Neural cell (in vitro differentiated cells): ENCODE measurements at regions not wholly inside any gene's neighbourhood (a gene's known extent, or its start where the extent isn't known, plus 50 kb on each side); places are given as distances from the start of the nearest gene placed in this dataset.

Experiments used
- H2AFZ ChIP-seq: fragments of 200-600, 300-800 bp; sonication (generic), shearing (Covaris generic); 2 replicates; pipeline ENCODE4 v1.6.0; 2014; ENCODE audit warnings: low read depth, mild to moderate bottlenecking, antibody characterized with exemption, low read length, moderate library complexity
- H3F3A ChIP-seq: fragments of 200-600 bp; shearing (Covaris generic); 2 replicates; pipeline ENCODE4 v1.6.1; 2016; ENCODE audit warnings: mild to moderate bottlenecking, moderate library complexity, mixed read lengths, antibody characterized with exemption, low read length; ENCODE audit not compliant: insufficient read depth, poor library complexity, severe bottlenecking
- H3K27ac ChIP-seq: fragments of 200-600, 300-800 bp; sonication (generic), shearing (Covaris generic); 2 replicates; pipeline ENCODE4 v1.5.1; 2014; ENCODE audit warnings: mild to moderate bottlenecking, low read length, moderate library complexity
- H3K27me3 ChIP-seq: fragments of 300-800, 200-600 bp; sonication (generic), shearing (Covaris generic); 2 replicates; pipeline ENCODE4 v1.6.0; 2014; ENCODE audit warnings: mild to moderate bottlenecking, low read depth, low read length, moderate library complexity; ENCODE audit not compliant: insufficient read depth
- H3K36me3 ChIP-seq: fragments of 300-800, 200-600 bp; sonication (generic), shearing (Covaris generic); 2 replicates; pipeline ENCODE4 v1.5.1; 2014; ENCODE audit warnings: mild to moderate bottlenecking, antibody characterized with exemption, low read length, moderate library complexity; ENCODE audit not compliant: insufficient read depth
- H3K4me2 ChIP-seq: fragments of 300-800, 200-600 bp; sonication (generic), shearing (Covaris generic); 2 replicates; pipeline ENCODE4 v1.6.0; 2014; ENCODE audit warnings: mild to moderate bottlenecking, low read length
- H3K4me3 ChIP-seq: fragments of 300-800, 200-600 bp; sonication (generic), shearing (Covaris generic); 2 replicates; pipeline ENCODE4 v1.5.1; 2014; ENCODE audit warnings: mild to moderate bottlenecking, low read length, moderate library complexity
- H3K79me2 ChIP-seq: fragments of 200-600 bp; shearing (Covaris generic); replicated peaks from 2 replicates; pipeline ENCODE4 v1.6.0; 2014; ENCODE audit warnings: mild to moderate bottlenecking, low read length, moderate library complexity; ENCODE audit not compliant: insufficient read depth
- H3K9ac ChIP-seq: fragments of 300-800, 200-600 bp; sonication (generic), shearing (Covaris generic); 2 replicates; pipeline ENCODE4 v1.6.1; 2016; ENCODE audit warnings: mild to moderate bottlenecking, low read length, mixed read lengths
- H3K9me2 ChIP-seq: fragments of 200-600 bp; shearing (Covaris generic); 2 replicates; pipeline ENCODE4 v1.6.1; 2016; ENCODE audit warnings: mild to moderate bottlenecking, low read length, mixed read lengths; ENCODE audit not compliant: insufficient read depth
- H3K9me3 ChIP-seq: fragments of 200-600, 300-800 bp; sonication (generic), shearing (Covaris generic); 2 replicates; pipeline ENCODE4 v1.6.1; 2016; ENCODE audit warnings: mild to moderate bottlenecking, mixed run types, low read length, moderate library complexity, mixed read lengths
- H4K20me1 ChIP-seq: fragments of 200-600 bp; shearing (Covaris generic); 2 replicates; pipeline ENCODE4 v1.6.1; 2016; ENCODE audit warnings: mild to moderate bottlenecking, mixed run types; ENCODE audit not compliant: insufficient read depth
- EP300 ChIP-seq: fragments of 450-650 bp; conservative IDR thresholded peaks from 2 replicates; pipeline ENCODE4 v1.6.1; 2014; ENCODE audit warnings: antibody characterized with exemption, mild to moderate bottlenecking, moderate library complexity; ENCODE audit not compliant: poor library complexity, severe bottlenecking
- EZH2 ChIP-seq: fragments of 200-600, 300-800 bp; shearing (Covaris generic), sonication (generic); IDR thresholded peaks from 2 replicates; pipeline ENCODE4 v1.6.1; 2014; ENCODE audit warnings: antibody characterized with exemption, low read length, borderline replicate concordance, mild to moderate bottlenecking; ENCODE audit not compliant: insufficient read depth, poor library complexity, severe bottlenecking
- MXI1 ChIP-seq: fragments of 450-650 bp; conservative IDR thresholded peaks from 2 replicates; pipeline ENCODE4 v1.6.1; 2014; ENCODE audit warnings: antibody characterized with exemption, mild to moderate bottlenecking; ENCODE audit not compliant: poor library complexity, severe bottlenecking
- POLR2AphosphoS5 ChIP-seq: IDR thresholded peaks from 2 replicates; pipeline ENCODE4 v1.6.1; 2012
- RAD21 ChIP-seq: fragments of 450-650 bp; conservative IDR thresholded peaks from 2 replicates; pipeline ENCODE4 v1.6.1; 2014; ENCODE audit warnings: antibody characterized with exemption, mild to moderate bottlenecking, moderate library complexity
- SMC3 ChIP-seq: fragments of 450-650 bp; conservative IDR thresholded peaks from 2 replicates; pipeline ENCODE4 v1.6.1; 2014; ENCODE audit warnings: antibody characterized with exemption, mild to moderate bottlenecking, moderate library complexity; ENCODE audit not compliant: poor library complexity
- TAF1 ChIP-seq: IDR thresholded peaks from 2 replicates; pipeline ENCODE4 v1.6.1; 2012; ENCODE audit warnings: low read depth
- TF ChIP-seq, protein P1 (sequence below): fragments of 450-650 bp; IDR thresholded peaks from 2 replicates; pipeline ENCODE4 v1.5.1; 2014; ENCODE audit warnings: antibody characterized with exemption, mild to moderate bottlenecking, moderate library complexity; ENCODE audit not compliant: poor library complexity, severe bottlenecking
- TF ChIP-seq, protein P2 (sequence below): IDR thresholded peaks from 2 replicates; pipeline ENCODE4 v1.6.1; 2012; ENCODE audit warnings: borderline replicate concordance

DNA sequence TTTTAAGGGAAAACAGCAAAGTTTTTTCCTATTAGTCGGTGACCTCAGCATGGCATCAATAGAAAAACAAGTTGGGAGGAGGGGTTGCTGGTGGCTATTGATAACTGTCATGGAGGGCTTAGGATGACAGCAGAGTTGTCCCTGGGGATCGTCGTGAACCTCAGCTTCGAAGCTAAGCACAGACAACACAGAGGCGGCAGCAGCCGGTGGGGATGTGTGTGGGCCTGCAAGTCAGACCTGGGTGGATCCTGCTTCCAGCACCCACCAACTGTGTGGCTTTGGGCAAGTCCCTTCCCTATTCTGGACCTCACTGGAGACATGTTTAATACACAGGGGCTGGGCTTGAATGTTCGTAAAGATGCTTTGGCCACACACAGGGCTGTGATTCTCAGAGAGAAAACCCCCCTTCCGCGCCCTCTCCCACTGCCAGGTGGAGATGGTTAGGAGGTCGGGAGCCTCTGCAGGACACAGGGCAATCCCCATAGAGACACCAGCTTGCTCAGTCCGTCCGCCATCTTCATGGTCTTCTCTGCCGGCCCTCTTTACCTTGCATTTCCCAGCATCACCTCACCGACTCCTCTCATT lies 83.1 kb upstream of the TOX2 start:
- Histone ChIP-seq H2AFZ (no peak overlapping the region), H3K4me2 (no peak overlapping the region), H3K36me3 (no peaks in the 10 kb centered on the region), H3F3A (no peaks in the 10 kb centered on the region), H3K27me3 (no peaks in the 10 kb centered on the region), H3K9ac (no peak overlapping the region), H3K4me3 (no peak overlapping the region), H4K20me1 (no peaks in the 10 kb centered on the region), H3K27ac (no peak overlapping the region), H3K9me2 (no peaks in the 10 kb centered on the region), H3K9me3 (no peaks in the 10 kb centered on the region), H3K79me2 (no peaks in the 10 kb centered on the region)
- TF ChIP-seq POLR2AphosphoS5 (no peak), EP300 (no peak), EZH2 (no peak)

DNA sequence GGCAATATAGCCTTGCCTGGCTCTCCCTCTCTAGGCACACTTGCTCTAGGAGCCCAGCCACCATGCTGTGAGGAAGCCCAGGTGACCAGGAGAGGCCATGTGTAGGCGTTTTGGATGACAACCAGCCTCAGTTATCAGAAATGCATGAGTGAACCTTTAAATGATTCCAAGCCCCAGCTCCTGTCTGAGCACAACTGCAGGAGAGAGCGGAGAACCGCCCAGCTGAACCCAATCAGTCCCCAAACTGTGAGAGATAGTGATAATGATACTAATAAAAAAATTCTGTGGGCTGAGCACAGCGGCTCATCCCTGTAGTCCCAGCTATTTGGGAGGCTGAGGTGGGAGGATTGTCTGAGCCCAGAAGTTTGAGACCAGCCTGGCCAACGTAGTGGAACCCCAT lies 83.8 kb upstream of the TOX2 start:
- TF ChIP-seq EP300 (no peak), TAF1 (no peak), POLR2AphosphoS5 (no peak), RAD21 (no peak), SMC3 (no peak), MXI1 (no peak), EZH2 (no peak)
- TF ChIP-seq, protein P1, sequence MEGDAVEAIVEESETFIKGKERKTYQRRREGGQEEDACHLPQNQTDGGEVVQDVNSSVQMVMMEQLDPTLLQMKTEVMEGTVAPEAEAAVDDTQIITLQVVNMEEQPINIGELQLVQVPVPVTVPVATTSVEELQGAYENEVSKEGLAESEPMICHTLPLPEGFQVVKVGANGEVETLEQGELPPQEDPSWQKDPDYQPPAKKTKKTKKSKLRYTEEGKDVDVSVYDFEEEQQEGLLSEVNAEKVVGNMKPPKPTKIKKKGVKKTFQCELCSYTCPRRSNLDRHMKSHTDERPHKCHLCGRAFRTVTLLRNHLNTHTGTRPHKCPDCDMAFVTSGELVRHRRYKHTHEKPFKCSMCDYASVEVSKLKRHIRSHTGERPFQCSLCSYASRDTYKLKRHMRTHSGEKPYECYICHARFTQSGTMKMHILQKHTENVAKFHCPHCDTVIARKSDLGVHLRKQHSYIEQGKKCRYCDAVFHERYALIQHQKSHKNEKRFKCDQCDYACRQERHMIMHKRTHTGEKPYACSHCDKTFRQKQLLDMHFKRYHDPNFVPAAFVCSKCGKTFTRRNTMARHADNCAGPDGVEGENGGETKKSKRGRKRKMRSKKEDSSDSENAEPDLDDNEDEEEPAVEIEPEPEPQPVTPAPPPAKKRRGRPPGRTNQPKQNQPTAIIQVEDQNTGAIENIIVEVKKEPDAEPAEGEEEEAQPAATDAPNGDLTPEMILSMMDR: no peak
- TF ChIP-seq, protein P2, sequence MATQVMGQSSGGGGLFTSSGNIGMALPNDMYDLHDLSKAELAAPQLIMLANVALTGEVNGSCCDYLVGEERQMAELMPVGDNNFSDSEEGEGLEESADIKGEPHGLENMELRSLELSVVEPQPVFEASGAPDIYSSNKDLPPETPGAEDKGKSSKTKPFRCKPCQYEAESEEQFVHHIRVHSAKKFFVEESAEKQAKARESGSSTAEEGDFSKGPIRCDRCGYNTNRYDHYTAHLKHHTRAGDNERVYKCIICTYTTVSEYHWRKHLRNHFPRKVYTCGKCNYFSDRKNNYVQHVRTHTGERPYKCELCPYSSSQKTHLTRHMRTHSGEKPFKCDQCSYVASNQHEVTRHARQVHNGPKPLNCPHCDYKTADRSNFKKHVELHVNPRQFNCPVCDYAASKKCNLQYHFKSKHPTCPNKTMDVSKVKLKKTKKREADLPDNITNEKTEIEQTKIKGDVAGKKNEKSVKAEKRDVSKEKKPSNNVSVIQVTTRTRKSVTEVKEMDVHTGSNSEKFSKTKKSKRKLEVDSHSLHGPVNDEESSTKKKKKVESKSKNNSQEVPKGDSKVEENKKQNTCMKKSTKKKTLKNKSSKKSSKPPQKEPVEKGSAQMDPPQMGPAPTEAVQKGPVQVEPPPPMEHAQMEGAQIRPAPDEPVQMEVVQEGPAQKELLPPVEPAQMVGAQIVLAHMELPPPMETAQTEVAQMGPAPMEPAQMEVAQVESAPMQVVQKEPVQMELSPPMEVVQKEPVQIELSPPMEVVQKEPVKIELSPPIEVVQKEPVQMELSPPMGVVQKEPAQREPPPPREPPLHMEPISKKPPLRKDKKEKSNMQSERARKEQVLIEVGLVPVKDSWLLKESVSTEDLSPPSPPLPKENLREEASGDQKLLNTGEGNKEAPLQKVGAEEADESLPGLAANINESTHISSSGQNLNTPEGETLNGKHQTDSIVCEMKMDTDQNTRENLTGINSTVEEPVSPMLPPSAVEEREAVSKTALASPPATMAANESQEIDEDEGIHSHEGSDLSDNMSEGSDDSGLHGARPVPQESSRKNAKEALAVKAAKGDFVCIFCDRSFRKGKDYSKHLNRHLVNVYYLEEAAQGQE: no peak
- no peaks in the 10 kb centered on the region for H3K9me2 ChIP-seq
- no peak overlapping the region for H3K4me3 ChIP-seq
- H3K27me3 ChIP-seq: no peaks in the 10 kb centered on the region
- no peak overlapping the region for H3K9ac ChIP-seq
- H3K4me2 ChIP-seq: no peak overlapping the region
- H3K36me3 ChIP-seq: no peaks in the 10 kb centered on the region
- no peaks in the 10 kb centered on the region for H4K20me1 ChIP-seq
- H3F3A ChIP-seq: no peaks in the 10 kb centered on the region
- no peaks in the 10 kb centered on the region for H3K79me2 ChIP-seq
- H3K9me3 ChIP-seq: no peaks in the 10 kb centered on the region
- H2AFZ ChIP-seq: no peak overlapping the region
- H3K27ac ChIP-seq: no peak overlapping the region
